H1 (cell line): ENCODE measurements at regions not wholly inside any gene's neighbourhood (a gene's known extent, or its start where the extent isn't known, plus 50 kb on each side); places are given as distances from the start of the nearest gene placed in this dataset.

Experiments
- CTCF ChIA-PET: fragments of 300-600 bp; sonication (Branson Sonifier 250); formaldehyde crosslinking; loops from one replicate; lab custom pipeline; 2021; ENCODE audit not compliant: partially characterized antibody; lab: Charles Lee
- POLR2A ChIA-PET: fragments of 300-600 bp; sonication (Branson Sonifier 250); formaldehyde crosslinking; loops from one replicate; lab custom pipeline; 2021; ENCODE audit warnings: inconsistent platforms; ENCODE audit not compliant: partially characterized antibody; lab: Charles Lee
- DNase-seq, 2 experiments: peaks; one replicate each; pipeline versions ENCODE4 v3.0.0 to v3.0.0-alpha.2; 2010 to 2022; ENCODE audit warnings: low spot score in 2 of 2, low read depth in 1 of 2, mixed read lengths in 1 of 2
- FAIRE-seq: peaks from 2 replicates; lab custom pipeline; 2011; peaks lifted over from hg19 to GRCh38; lab: Jason Lieb, UNC
- H2AFZ ChIP-seq: 2 replicates; pipeline ENCODE4 v1.8.1; 2012; ENCODE audit warnings: low read length, inconsistent platforms
- H2AK5ac ChIP-seq: 2 replicates; pipeline ENCODE4 v1.6.1; 2013; ENCODE audit warnings: low read depth, low read length
- H2BK120ac ChIP-seq: replicated peaks from 2 replicates; pipeline ENCODE3; 2013; ENCODE audit warnings: low read depth, low read length, inconsistent platforms
- H2BK12ac ChIP-seq: 2 replicates; pipeline ENCODE4 v1.6.1; 2013; ENCODE audit warnings: low read depth, low read length
- H2BK15ac ChIP-seq: 2 replicates; pipeline ENCODE4 v1.6.1; 2013; ENCODE audit warnings: low read length
- H2BK20ac ChIP-seq: 2 replicates; pipeline ENCODE4 v1.6.1; 2013; ENCODE audit warnings: low read length
- H2BK5ac ChIP-seq: 2 replicates; pipeline ENCODE4 v1.6.1; 2013; ENCODE audit warnings: low read depth, low read length
- H3K14ac ChIP-seq: 2 replicates; pipeline ENCODE4 v1.6.1; 2013; ENCODE audit warnings: inconsistent platforms; ENCODE audit not compliant: insufficient read length
- H3K18ac ChIP-seq: 2 replicates; pipeline ENCODE4 v1.6.1; 2013; ENCODE audit warnings: low read length; ENCODE audit errors: extremely low read depth
- H3K23ac ChIP-seq: 2 replicates; pipeline ENCODE4 v1.6.1; 2013; ENCODE audit warnings: inconsistent platforms; ENCODE audit not compliant: insufficient read length
- H3K23me2 ChIP-seq: 2 replicates; pipeline ENCODE4 v1.6.1; 2013; ENCODE audit warnings: low read depth, low read length
- H3K27ac ChIP-seq: 2 replicates; pipeline ENCODE4 v1.6.1; 2011; ENCODE audit warnings: low read depth, low read length, inconsistent platforms
- H3K27me3 ChIP-seq, 4 experiments: replicated peaks in 1 of 4; 1 replicate in 1 of 4; 2 replicates in 3 of 4; pipeline versions ENCODE4 v1.6.1 to v1.8.1; 2011 to 2013; ENCODE audit warnings: low read length in 3 of 4, mild to moderate bottlenecking in 3 of 4, inconsistent platforms in 2 of 4, mixed read lengths in 2 of 4, moderate library complexity in 1 of 4; ENCODE audit not compliant: control insufficient read depth in 3 of 4, insufficient read depth in 3 of 4; ENCODE audit errors: extremely low read depth in 1 of 4
- H3K36me3 ChIP-seq, 4 experiments: 2 replicates each; pipeline versions ENCODE4 v1.6.1 to v1.8.1; 2011 to 2013; ENCODE audit warnings: mild to moderate bottlenecking in 4 of 4, low read length in 3 of 4, moderate library complexity in 2 of 4, control low read depth in 1 of 4, inconsistent platforms in 1 of 4; ENCODE audit not compliant: insufficient read depth in 4 of 4, control insufficient read depth in 2 of 4
- H3K4ac ChIP-seq: replicated peaks from 2 replicates; pipeline ENCODE3; 2013; ENCODE audit warnings: low read length, low read depth, mixed read lengths, inconsistent platforms; ENCODE audit not compliant: insufficient read length
- H3K4me1 ChIP-seq, 4 experiments: replicated peaks in 1 of 4; 1 replicate in 1 of 4; 2 replicates in 3 of 4; pipeline versions ENCODE4 v1.6.1 to v1.8.1; 2011 to 2013; ENCODE audit warnings: low read length in 3 of 4, inconsistent platforms in 2 of 4, mixed read lengths in 1 of 4; ENCODE audit not compliant: insufficient read depth in 4 of 4, control insufficient read depth in 3 of 4
- H3K4me2 ChIP-seq, 2 experiments: 2 replicates each; pipeline versions ENCODE4 v1.6.1 to v1.8.1; 2011 to 2013; ENCODE audit warnings: low read depth in 2 of 2, low read length in 2 of 2, control low read depth in 1 of 2, inconsistent platforms in 1 of 2, mild to moderate bottlenecking in 1 of 2; ENCODE audit not compliant: insufficient read depth in 1 of 2
- H3K4me3 ChIP-seq, 4 experiments: fragments of 200-600, 300-600 bp in 1 of 4; sonication (generic), shearing (Covaris generic), sonication (Bioruptor Twin) in 1 of 4; 2 replicates each; pipeline versions ENCODE4 v1.5.1 to v1.8.1; 2011 to 2016; ENCODE audit warnings: low read length in 4 of 4, low read depth in 3 of 4, control low read depth in 2 of 4, inconsistent platforms in 2 of 4, mild to moderate bottlenecking in 2 of 4, mixed read lengths in 1 of 4, moderate library complexity in 1 of 4; ENCODE audit not compliant: insufficient read depth in 2 of 4; ENCODE audit errors: extremely low read depth in 1 of 4
- H3K56ac ChIP-seq: replicated peaks from 2 replicates; pipeline ENCODE3; 2013; ENCODE audit warnings: low read depth, mild to moderate bottlenecking, mixed read lengths, low read length, inconsistent platforms; ENCODE audit not compliant: insufficient read length
- H3K79me1 ChIP-seq: 2 replicates; pipeline ENCODE4 v1.6.1; 2013; ENCODE audit warnings: low read depth, low read length, control low read depth
- H3K79me2 ChIP-seq, 2 experiments: 2 replicates each; pipeline versions ENCODE4 v1.6.1 to v1.8.1; 2012 to 2013; ENCODE audit warnings: low read length in 2 of 2, mild to moderate bottlenecking in 2 of 2, inconsistent platforms in 1 of 2; ENCODE audit not compliant: insufficient read depth in 2 of 2, control insufficient read depth in 1 of 2
- H3K9ac ChIP-seq, 4 experiments: replicated peaks in 1 of 4; 1 replicate in 1 of 4; 2 replicates in 3 of 4; pipeline versions ENCODE4 v1.6.1 to v1.8.1; 2011 to 2013; ENCODE audit warnings: low read depth in 3 of 4, low read length in 3 of 4, control low read depth in 2 of 4, mild to moderate bottlenecking in 2 of 4, moderate library complexity in 2 of 4, inconsistent platforms in 1 of 4; ENCODE audit errors: extremely low read depth in 1 of 4
- H3K9me3 ChIP-seq, 2 experiments: 2 replicates each; pipeline versions ENCODE4 v1.6.1 to v1.8.1; 2012 to 2013; ENCODE audit warnings: mild to moderate bottlenecking in 2 of 2, moderate library complexity in 2 of 2, control low read depth in 1 of 2, inconsistent platforms in 1 of 2, low read depth in 1 of 2, low read length in 1 of 2, mixed read lengths in 1 of 2; ENCODE audit not compliant: insufficient read depth in 2 of 2
- H4K20me1 ChIP-seq, 2 experiments: replicated peaks in 1 of 2; 2 replicates each; pipeline versions ENCODE3 to v1.8.1; 2011 to 2013; ENCODE audit warnings: inconsistent platforms in 2 of 2, low read length in 2 of 2, mild to moderate bottlenecking in 1 of 2; ENCODE audit not compliant: insufficient read depth in 2 of 2, control insufficient read depth in 1 of 2
- H4K5ac ChIP-seq: 2 replicates; pipeline ENCODE4 v1.6.1; 2013; ENCODE audit warnings: low read length, low read depth, mixed read lengths, inconsistent platforms; ENCODE audit not compliant: insufficient read length
- H4K8ac ChIP-seq: 2 replicates; pipeline ENCODE4 v1.8.0; 2013; ENCODE audit warnings: mild to moderate bottlenecking, moderate library complexity, low read length, inconsistent platforms; ENCODE audit not compliant: insufficient read depth; ENCODE audit errors: extremely low read depth
- H4K91ac ChIP-seq: replicated peaks from 2 replicates; pipeline ENCODE3; 2013; ENCODE audit warnings: low read length, mixed read lengths, inconsistent platforms; ENCODE audit not compliant: insufficient read length
- BACH1 ChIP-seq: IDR thresholded peaks from 2 replicates; pipeline ENCODE4 v1.6.1; 2012; ENCODE audit warnings: low read length, improper control_type of control experiment
- CHD1 ChIP-seq: IDR thresholded peaks from 2 replicates; pipeline ENCODE4 v1.6.1; 2012; ENCODE audit warnings: low read depth, low read length, improper control_type of control experiment
- EZH2 ChIP-seq: fragments of 200-600 bp; sonication (generic); IDR thresholded peaks from 2 replicates; pipeline ENCODE4 v1.7.1; 2012; ENCODE audit warnings: low read depth, mild to moderate bottlenecking, moderate library complexity, low read length, inconsistent platforms; ENCODE audit not compliant: severe bottlenecking
- KDM5A ChIP-seq: fragments of 200-600 bp; IDR thresholded peaks from 2 replicates; pipeline ENCODE4 v1.7.1; 2012; ENCODE audit warnings: mild to moderate bottlenecking, low read length, inconsistent platforms, mixed read lengths
- POU5F1 ChIP-seq: IDR thresholded peaks from 2 replicates; pipeline ENCODE4 v1.6.1; 2011; ENCODE audit warnings: low read depth, mild to moderate bottlenecking, low read length, moderate library complexity
- SAP30 ChIP-seq: fragments of 300-600 bp; sonication (generic); IDR thresholded peaks from 2 replicates; pipeline ENCODE4 v1.7.1; 2012; ENCODE audit warnings: low read length, moderate library complexity, mild to moderate bottlenecking, inconsistent platforms; ENCODE audit not compliant: insufficient read depth, insufficient replicate concordance
- SUZ12 ChIP-seq: fragments of 200-600 bp; sonication (generic); IDR thresholded peaks from 2 replicates; pipeline ENCODE4 v1.6.1; 2012; ENCODE audit warnings: mild to moderate bottlenecking, inconsistent platforms, low read length, moderate library complexity, mixed read lengths
- TAF7 ChIP-seq: optimal IDR thresholded peaks from 2 replicates; pipeline ENCODE3; 2011; ENCODE audit warnings: low read depth, mild to moderate bottlenecking, inconsistent platforms, low read length, moderate library complexity, borderline replicate concordance
- TBP ChIP-seq: IDR thresholded peaks from 2 replicates; pipeline ENCODE4 v1.6.1; 2011; ENCODE audit warnings: low read depth, low read length, improper control_type of control experiment
- WGBS, 2 experiments: shearing (Covaris generic) in 1 of 2; methylation state at CpG; one replicate each; pipeline versions ENCODE4 v1.1.6 to v1.1.7; 2013 to 2015; ENCODE audit warnings: low lambda C conversion rate in 2 of 2, mixed read lengths in 2 of 2, inconsistent platforms in 1 of 2, low coverage in 1 of 2, missing lambda C conversion rate in 1 of 2; ENCODE audit not compliant: insufficient replicate concordance in 2 of 2, insufficient coverage in 1 of 2, insufficient read length in 1 of 2; ENCODE audit errors: extremely low coverage in 1 of 2, missing lambda C conversion rate in 1 of 2; 5-methylcytosine and 5-hydroxymethylcytosine counted together
- TF ChIP-seq, protein P1 (sequence below): IDR thresholded peaks from 2 replicates; pipeline ENCODE4 v1.6.1; 2012; ENCODE audit warnings: low read length, inconsistent platforms

DNA sequence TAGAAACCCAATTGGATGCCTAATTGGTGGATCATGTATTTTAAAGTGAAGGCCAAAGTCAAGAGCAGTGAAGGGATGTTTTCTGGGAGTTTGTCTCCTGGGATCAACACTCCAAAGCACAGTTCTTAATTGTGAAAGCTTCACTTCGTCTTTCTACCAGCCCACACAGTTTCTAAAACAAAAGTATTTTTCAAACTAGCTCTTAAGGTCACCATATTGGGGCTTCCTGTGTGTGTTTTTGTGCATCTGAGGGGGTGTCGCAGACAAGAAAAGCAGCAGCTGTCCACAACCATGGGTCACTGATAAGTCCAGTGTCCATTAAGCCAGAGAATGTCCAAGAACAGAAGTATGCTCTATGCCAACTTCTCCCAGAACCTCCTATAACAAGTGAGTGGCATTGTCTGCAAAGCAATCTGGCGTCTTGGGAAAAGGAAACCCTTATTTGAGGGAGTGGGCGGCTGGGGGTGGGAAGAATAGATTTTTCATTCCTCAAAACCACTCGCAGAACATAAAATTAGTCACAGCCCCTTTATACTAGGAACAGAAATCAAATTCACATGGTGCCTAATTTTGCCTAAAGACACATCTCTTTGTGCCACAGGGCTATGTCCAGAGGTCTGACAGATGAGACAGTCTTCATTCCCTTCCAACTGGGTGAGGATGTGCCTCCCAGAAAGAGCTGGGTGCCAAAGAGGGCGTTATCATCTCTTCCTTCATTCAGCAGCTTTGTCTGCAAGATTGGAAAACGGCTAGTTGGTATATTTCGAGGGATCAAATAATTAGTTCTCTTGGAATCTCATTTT lies 610.4 kb downstream of the BCOR start:
- no peak overlapping the region for H3K4me3 ChIP-seq
- no peaks in the 10 kb centered on the region for H3K27me3 ChIP-seq
- H3K56ac ChIP-seq: no peak overlapping the region
- no peak overlapping the region for H3K14ac ChIP-seq
- H4K20me1 ChIP-seq: no peaks in the 10 kb centered on the region
- WGBS, 2 experiments: 94% methylated on average over 8 of the region's 8 CpGs; no CpG with 5 or more reads in 1 of the 2 experiments
- H3K9ac ChIP-seq: no peak overlapping the region
- FAIRE-seq (no peak), DNase-seq (no peak)
- H2BK5ac ChIP-seq: no peak overlapping the region
- H3K36me3 ChIP-seq: no peaks in the 10 kb centered on the region
- no peak overlapping the region for H2AK5ac ChIP-seq
- POLR2A ChIA-PET: no interaction called here
- H3K23ac ChIP-seq: no peak overlapping the region
- H4K91ac ChIP-seq: no peak overlapping the region
- H4K5ac ChIP-seq: no peak overlapping the region
- H3K4me2 ChIP-seq: no peak overlapping the region
- H3K9me3 ChIP-seq: no peaks in the 10 kb centered on the region
- H2BK20ac ChIP-seq: no peak overlapping the region
- no peak overlapping the region for H2BK120ac ChIP-seq
- no peak overlapping the region for H3K27ac ChIP-seq
- H2AFZ ChIP-seq: no peak overlapping the region
- H4K8ac ChIP-seq: no peak overlapping the region
- no peaks in the 10 kb centered on the region for H3K79me2 ChIP-seq
- peaks cover 0 to 3% (median 0%) of the 10 kb centered on the region in 4 experiments; a peak in 1 of 7 replicates for H3K4me1 ChIP-seq
- no peak overlapping the region for H2BK12ac ChIP-seq
- H3K4ac ChIP-seq: no peak overlapping the region
- H2BK15ac ChIP-seq: no peak overlapping the region
- H3K23me2 ChIP-seq: no peaks in the 10 kb centered on the region
- CTCF ChIA-PET: interaction anchor here (0.6 kb wide), 1 partner anchor 487 kb away, joined by 3 read pairs; no protein-coding TSS in a partner anchor
- H3K18ac ChIP-seq: no peak overlapping the region
- H3K79me1 ChIP-seq: no peaks in the 10 kb centered on the region
- TF ChIP-seq BACH1 (no peak), TAF7 (no peak), TBP (no peak), POU5F1 (no peak), SUZ12 (no peak), CHD1 (no peak), EZH2 (no peak), SAP30 (no peak), KDM5A (no peak)
- TF ChIP-seq, protein P1, sequence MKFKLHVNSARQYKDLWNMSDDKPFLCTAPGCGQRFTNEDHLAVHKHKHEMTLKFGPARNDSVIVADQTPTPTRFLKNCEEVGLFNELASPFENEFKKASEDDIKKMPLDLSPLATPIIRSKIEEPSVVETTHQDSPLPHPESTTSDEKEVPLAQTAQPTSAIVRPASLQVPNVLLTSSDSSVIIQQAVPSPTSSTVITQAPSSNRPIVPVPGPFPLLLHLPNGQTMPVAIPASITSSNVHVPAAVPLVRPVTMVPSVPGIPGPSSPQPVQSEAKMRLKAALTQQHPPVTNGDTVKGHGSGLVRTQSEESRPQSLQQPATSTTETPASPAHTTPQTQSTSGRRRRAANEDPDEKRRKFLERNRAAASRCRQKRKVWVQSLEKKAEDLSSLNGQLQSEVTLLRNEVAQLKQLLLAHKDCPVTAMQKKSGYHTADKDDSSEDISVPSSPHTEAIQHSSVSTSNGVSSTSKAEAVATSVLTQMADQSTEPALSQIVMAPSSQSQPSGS: no peak
